CD8-positive, alpha-beta memory T cell (primary cell): ENCODE measurements at regions not wholly inside any gene's neighbourhood (a gene's known extent, or its start where the extent isn't known, plus 50 kb on each side); places are given as distances from the start of the nearest gene placed in this dataset.

Experiments
- CTCF ChIA-PET: fragments of 350-600 bp; sonication (Branson Sonifier 250); formaldehyde crosslinking; loops from one replicate; lab custom pipeline; 2021; ENCODE audit warnings: antibody characterized with exemption; lab: Charles Lee
- POLR2A ChIA-PET: fragments of 350-600 bp; sonication (Branson Sonifier 250); formaldehyde crosslinking; loops from one replicate; lab custom pipeline; 2021; ENCODE audit warnings: antibody characterized with exemption; lab: Charles Lee
- DNase-seq, 5 donors: peaks; one replicate each; pipeline versions ENCODE4 v3.0.0 to v3.0.0-alpha.2; 2020 to 2022; ENCODE audit warnings: mixed read lengths in 1 of 5
- H3K27ac ChIP-seq: one replicate; pipeline ENCODE4 v1.7.0; 2013; ENCODE audit warnings: low read depth, mild to moderate bottlenecking, low read length, moderate library complexity
- H3K27me3 ChIP-seq: 2 replicates; pipeline ENCODE4 v1.7.0; 2013; ENCODE audit warnings: low read length, mild to moderate bottlenecking; ENCODE audit not compliant: insufficient read depth, poor library complexity, severe bottlenecking
- H3K36me3 ChIP-seq: 2 replicates; pipeline ENCODE4 v1.7.0; 2013; ENCODE audit warnings: mild to moderate bottlenecking, low read length, moderate library complexity; ENCODE audit not compliant: insufficient read depth
- H3K4me1 ChIP-seq: 2 replicates; pipeline ENCODE4 v1.7.0; 2013; ENCODE audit warnings: mild to moderate bottlenecking, low read length, moderate library complexity; ENCODE audit not compliant: insufficient read depth
- H3K4me3 ChIP-seq: 2 replicates; pipeline ENCODE4 v1.7.0; 2013; ENCODE audit warnings: mild to moderate bottlenecking, low read length
- H3K9me3 ChIP-seq: 2 replicates; pipeline ENCODE4 v1.7.0; 2013; ENCODE audit warnings: mild to moderate bottlenecking, low read length
- H3K27ac Mint-ChIP-seq, 8 donors: one replicate each; pipeline ENCODE4 v1.8.0; 2020 to 2021; ENCODE audit warnings: mixed read lengths in 8 of 8, mild to moderate bottlenecking in 6 of 8, inconsistent platforms in 3 of 8, moderate library complexity in 3 of 8
- H3K27me3 Mint-ChIP-seq, 2 donors: one replicate each; pipeline ENCODE4 v1.8.0; 2020 to 2021; ENCODE audit warnings: mixed read lengths in 2 of 2, mild to moderate bottlenecking in 1 of 2, moderate library complexity in 1 of 2
- H3K36me3 Mint-ChIP-seq, 3 donors: one replicate each; pipeline ENCODE4 v1.8.0; 2020 to 2021; ENCODE audit warnings: mixed read lengths in 3 of 3, inconsistent platforms in 1 of 3, mild to moderate bottlenecking in 1 of 3
- H3K4me1 Mint-ChIP-seq, 3 donors: one replicate each; pipeline ENCODE4 v1.8.0; 2020 to 2021; ENCODE audit warnings: mixed read lengths in 3 of 3, inconsistent platforms in 1 of 3, mild to moderate bottlenecking in 1 of 3
- H3K4me3 Mint-ChIP-seq, 7 donors: one replicate each; pipeline ENCODE4 v1.8.0; 2020 to 2021; ENCODE audit warnings: mixed read lengths in 7 of 7, mild to moderate bottlenecking in 6 of 7, moderate library complexity in 4 of 7, inconsistent platforms in 2 of 7
- H3K9me3 Mint-ChIP-seq, 5 donors: one replicate each; pipeline ENCODE4 v1.8.0; 2020 to 2022; ENCODE audit warnings: mixed read lengths in 5 of 5, mild to moderate bottlenecking in 3 of 5, moderate library complexity in 2 of 5, inconsistent platforms in 1 of 5

DNA sequence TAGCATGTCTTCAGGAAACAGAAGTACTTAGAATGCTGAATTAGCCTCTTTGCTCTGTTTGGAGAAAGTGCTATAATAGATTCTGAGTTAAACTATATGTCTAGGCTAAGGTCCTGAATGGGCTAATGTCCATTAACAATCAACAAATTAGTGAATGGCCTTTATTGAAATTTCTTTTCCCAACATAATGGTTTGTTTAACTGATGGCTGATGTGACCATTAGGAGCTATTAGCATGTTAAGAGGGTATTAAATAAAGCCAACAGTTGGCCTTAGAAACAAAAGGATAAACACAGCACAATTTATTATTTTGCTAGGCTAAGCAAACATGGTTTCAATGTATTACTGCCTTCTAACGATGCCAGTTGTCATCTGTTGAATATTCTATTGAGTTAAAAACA is 234.3 kb upstream of the HS3ST5 start:
- Histone ChIP-seq H3K27ac (no peak overlapping the region), H3K4me3 (no peak overlapping the region), H3K9me3 (no peaks in the 10 kb centered on the region), H3K27me3 (no peaks in the 10 kb centered on the region), H3K4me1 (no peaks in the 10 kb centered on the region), H3K36me3 (no peaks in the 10 kb centered on the region)
- H3K36me3 Mint-ChIP-seq = no peaks in the 10 kb centered on the region
- no peak for DNase-seq
- H3K27ac Mint-ChIP-seq = no peak overlapping the region
- no peaks in the 10 kb centered on the region for H3K27me3 Mint-ChIP-seq
- no peak overlapping the region for H3K4me3 Mint-ChIP-seq
- H3K9me3 Mint-ChIP-seq = peaks cover 3 to 18% (median 10%) of the 10 kb centered on the region in 5 donors
- POLR2A ChIA-PET = no interaction called here
- no peaks in the 10 kb centered on the region for H3K4me1 Mint-ChIP-seq
- CTCF ChIA-PET = no interaction called here

GRCh38 chr6:114576330-114576729 is 233.5 kb upstream of the HS3ST5 start:
- Mint-ChIP-seq H3K9me3 (peaks cover 3 to 10% (median 7%) of the 10 kb centered on the region in 5 donors), H3K36me3 (no peaks in the 10 kb centered on the region), H3K27ac (no peak overlapping the region), H3K27me3 (no peaks in the 10 kb centered on the region), H3K4me3 (no peak overlapping the region), H3K4me1 (no peaks in the 10 kb centered on the region)
- no peak overlapping the region for H3K27ac ChIP-seq
- H3K9me3 ChIP-seq = no peaks in the 10 kb centered on the region
- H3K4me1 ChIP-seq = no peaks in the 10 kb centered on the region
- no peak for DNase-seq
- no peaks in the 10 kb centered on the region for H3K36me3 ChIP-seq
- H3K4me3 ChIP-seq = no peak overlapping the region
- POLR2A ChIA-PET = no interaction called here
- H3K27me3 ChIP-seq = no peaks in the 10 kb centered on the region
- CTCF ChIA-PET = no interaction called here

DNA sequence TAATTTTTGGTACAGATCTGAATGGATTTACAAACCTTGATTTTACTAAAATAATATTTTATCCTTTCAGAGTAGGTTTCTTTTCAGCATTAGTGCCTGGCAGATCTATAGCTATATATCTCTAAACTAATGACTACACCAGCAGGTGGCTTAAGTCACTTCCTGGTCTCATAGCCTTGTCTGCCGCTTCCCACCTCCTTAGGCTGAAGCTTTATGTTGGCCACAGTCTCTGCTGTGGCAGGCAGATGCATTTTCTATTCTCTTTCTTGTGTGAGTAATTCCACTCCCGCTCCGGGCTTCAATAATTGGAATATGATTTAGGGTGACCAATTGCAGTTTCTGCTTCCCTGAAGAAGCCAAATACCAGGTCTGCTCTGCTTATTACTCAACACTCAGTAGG is 226.8 kb upstream of the HS3ST5 start:
- Mint-ChIP-seq H3K4me3 (no peak overlapping the region), H3K36me3 (no peaks in the 10 kb centered on the region), H3K27ac (no peak overlapping the region), H3K9me3 (peaks cover 2 to 30% (median 6%) of the 10 kb centered on the region in 5 donors), H3K4me1 (no peaks in the 10 kb centered on the region), H3K27me3 (no peaks in the 10 kb centered on the region)
- ChIA-PET POLR2A (no interaction called here), CTCF (no interaction called here)
- Histone ChIP-seq H3K27ac (no peak overlapping the region), H3K4me3 (no peak overlapping the region), H3K36me3 (no peaks in the 10 kb centered on the region), H3K4me1 (no peaks in the 10 kb centered on the region), H3K27me3 (no peaks in the 10 kb centered on the region), H3K9me3 (no peaks in the 10 kb centered on the region)
- DNase-seq = no peak

DNA sequence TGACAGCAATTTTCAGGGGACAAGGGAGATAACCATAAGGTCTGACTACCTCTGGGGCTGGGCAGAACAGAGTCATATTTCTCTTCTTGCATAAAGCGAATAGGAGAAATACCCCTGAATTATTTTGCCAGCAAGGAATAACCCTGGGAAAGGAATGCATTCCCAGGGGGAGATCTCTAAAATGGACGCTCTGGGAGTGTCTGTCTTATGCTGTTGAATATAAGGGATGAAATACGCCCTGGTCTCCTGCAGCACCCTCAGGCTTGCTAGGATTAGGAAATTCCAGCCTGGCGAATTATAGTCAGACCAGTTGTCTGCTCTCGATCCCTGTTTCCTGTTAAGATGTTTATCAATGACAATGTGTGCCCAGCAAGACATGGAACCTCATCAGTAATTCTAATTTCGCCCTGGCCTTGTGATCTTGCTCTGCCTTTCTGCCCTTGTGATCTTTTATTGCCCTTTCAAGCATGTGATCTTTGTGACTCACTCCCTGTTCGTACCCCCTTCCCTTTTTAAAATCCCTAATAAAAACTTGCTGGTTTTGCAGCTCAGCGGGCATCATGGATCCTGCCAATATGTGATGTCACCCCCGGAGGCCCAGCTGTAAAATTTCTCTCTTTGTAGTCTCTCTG is 221.6 kb upstream of the HS3ST5 start:
- H3K4me3 ChIP-seq = no peak overlapping the region
- ChIA-PET POLR2A (no interaction called here), CTCF (no interaction called here)
- Mint-ChIP-seq H3K27me3 (no peaks in the 10 kb centered on the region), H3K9me3 (peaks cover 4 to 34% (median 8%) of the 10 kb centered on the region in 5 donors), H3K4me1 (no peaks in the 10 kb centered on the region), H3K4me3 (no peak overlapping the region), H3K27ac (no peak overlapping the region), H3K36me3 (no peaks in the 10 kb centered on the region)
- no peak for DNase-seq
- H3K36me3 ChIP-seq = no peaks in the 10 kb centered on the region
- no peak overlapping the region for H3K27ac ChIP-seq
- H3K27me3 ChIP-seq = no peaks in the 10 kb centered on the region
- no peaks in the 10 kb centered on the region for H3K9me3 ChIP-seq
- H3K4me1 ChIP-seq = no peaks in the 10 kb centered on the region

DNA sequence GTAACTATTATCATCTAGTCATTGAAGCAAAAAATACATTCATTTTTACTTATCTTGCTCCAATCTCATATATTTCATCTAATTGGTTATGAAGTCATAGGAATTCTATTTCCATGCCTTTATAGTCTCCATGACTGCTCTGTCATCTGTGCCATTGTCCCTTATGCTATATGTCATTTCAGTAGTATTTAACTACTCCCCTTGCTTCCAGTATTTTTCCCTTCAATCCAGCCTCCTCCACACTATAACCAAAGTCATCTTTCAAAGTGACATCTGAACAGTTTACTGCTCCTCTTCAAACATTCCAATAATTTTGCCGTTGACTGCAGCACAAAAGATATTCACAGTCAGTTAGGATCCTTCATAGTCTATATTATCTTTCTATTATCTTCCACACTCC is 216.6 kb upstream of the HS3ST5 start:
- Mint-ChIP-seq H3K4me1 (no peaks in the 10 kb centered on the region), H3K27ac (no peak overlapping the region), H3K36me3 (no peaks in the 10 kb centered on the region), H3K4me3 (no peak overlapping the region), H3K9me3 (peaks cover 4 to 15% (median 7%) of the 10 kb centered on the region in 5 donors), H3K27me3 (no peaks in the 10 kb centered on the region)
- ChIA-PET CTCF (no interaction called here), POLR2A (no interaction called here)
- no peaks in the 10 kb centered on the region for H3K27me3 ChIP-seq
- DNase-seq = no peak
- H3K4me3 ChIP-seq = no peak overlapping the region
- H3K4me1 ChIP-seq = no peaks in the 10 kb centered on the region
- no peaks in the 10 kb centered on the region for H3K36me3 ChIP-seq
- H3K27ac ChIP-seq = no peak overlapping the region
- no peaks in the 10 kb centered on the region for H3K9me3 ChIP-seq

DNA sequence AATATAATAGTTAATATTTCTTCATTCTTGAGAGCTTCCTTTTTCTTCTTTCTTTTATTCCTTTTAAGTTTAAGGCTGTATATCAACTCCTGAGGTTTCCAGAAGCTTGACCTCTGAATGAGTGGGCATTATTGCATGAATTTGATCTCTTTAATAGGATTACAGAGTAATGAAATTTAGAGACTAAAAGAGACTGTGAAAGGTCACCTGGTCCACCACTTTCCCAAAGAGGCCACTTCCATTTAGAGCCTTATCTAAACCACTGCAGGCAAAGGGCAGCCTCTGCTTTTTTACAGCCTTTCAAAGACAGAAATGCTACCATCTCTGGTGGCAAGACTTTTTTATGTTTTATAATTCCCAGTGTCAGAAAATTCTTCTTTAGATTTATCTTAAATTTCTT is 215.3 kb upstream of the HS3ST5 start:
- Mint-ChIP-seq H3K27ac (no peak overlapping the region), H3K4me1 (no peaks in the 10 kb centered on the region), H3K36me3 (no peaks in the 10 kb centered on the region), H3K9me3 (peaks cover 0 to 18% (median 5%) of the 10 kb centered on the region in 5 donors), H3K27me3 (no peaks in the 10 kb centered on the region), H3K4me3 (no peak overlapping the region)
- no peaks in the 10 kb centered on the region for H3K9me3 ChIP-seq
- H3K4me3 ChIP-seq = no peak overlapping the region
- ChIA-PET CTCF (no interaction called here), POLR2A (no interaction called here)
- H3K4me1 ChIP-seq = no peaks in the 10 kb centered on the region
- no peak for DNase-seq
- no peaks in the 10 kb centered on the region for H3K27me3 ChIP-seq
- H3K27ac ChIP-seq = no peak overlapping the region
- H3K36me3 ChIP-seq = no peaks in the 10 kb centered on the region

DNA sequence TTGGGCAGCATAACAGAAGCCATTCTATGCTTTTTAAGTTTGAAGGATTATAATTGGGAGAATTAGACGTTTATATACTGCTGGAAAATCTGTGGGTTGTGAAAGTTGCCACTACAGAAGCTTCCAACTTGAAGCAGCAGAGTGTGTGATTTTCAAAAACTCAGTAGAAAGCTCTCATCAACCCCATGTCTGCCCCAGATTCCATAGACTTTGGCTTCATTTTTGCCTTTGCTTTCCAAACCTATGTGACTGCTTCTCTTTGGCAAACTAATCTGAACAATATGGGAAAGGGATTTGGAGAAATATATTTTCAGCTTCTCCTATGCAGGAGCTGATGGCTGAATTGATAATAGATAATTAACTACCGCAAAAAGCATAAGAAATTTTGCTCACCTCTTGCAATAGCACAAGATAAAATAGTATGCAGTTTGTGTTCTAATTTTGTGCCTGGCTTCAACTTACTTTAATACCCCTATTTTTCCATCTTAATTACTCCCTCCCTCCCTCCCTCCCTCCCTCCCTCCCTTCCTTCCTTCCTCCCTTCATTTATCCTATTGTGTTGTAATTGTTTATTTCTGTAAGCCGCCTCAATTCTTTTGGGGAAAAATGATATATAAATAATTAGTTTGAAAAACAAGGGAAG is 214.1 kb upstream of the HS3ST5 start:
- no peaks in the 10 kb centered on the region for H3K4me1 Mint-ChIP-seq
- no peak overlapping the region for H3K27ac ChIP-seq
- DNase-seq = no peak
- H3K4me1 ChIP-seq = no peaks in the 10 kb centered on the region
- no peaks in the 10 kb centered on the region for H3K9me3 ChIP-seq
- H3K36me3 Mint-ChIP-seq = no peaks in the 10 kb centered on the region
- no peaks in the 10 kb centered on the region for H3K27me3 Mint-ChIP-seq
- H3K36me3 ChIP-seq = no peaks in the 10 kb centered on the region
- H3K27me3 ChIP-seq = no peaks in the 10 kb centered on the region
- H3K4me3 Mint-ChIP-seq = no peak overlapping the region
- POLR2A ChIA-PET = no interaction called here
- no peak overlapping the region for H3K27ac Mint-ChIP-seq
- CTCF ChIA-PET = no interaction called here
- no peak overlapping the region for H3K4me3 ChIP-seq
- H3K9me3 Mint-ChIP-seq = peaks cover 3 to 20% (median 5%) of the 10 kb centered on the region in 5 donors

DNA sequence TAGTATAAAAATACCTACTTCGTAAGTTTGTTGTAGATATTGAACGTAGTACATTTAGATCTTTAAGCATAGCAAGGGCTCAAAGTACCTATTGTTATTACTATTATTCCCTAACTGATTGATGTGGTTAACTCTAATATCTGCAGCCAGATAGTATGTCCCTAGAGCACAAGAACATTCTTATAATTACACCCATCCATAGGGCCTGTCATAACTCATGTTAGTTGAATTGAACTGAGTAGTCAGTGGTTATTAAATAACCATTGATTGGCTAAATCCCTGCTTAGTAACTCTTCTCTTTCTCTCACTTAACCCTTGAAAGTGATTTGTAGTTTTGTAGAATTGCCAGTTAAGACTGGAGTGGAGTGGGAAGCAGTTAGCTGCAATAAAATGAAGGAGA is 207.5 kb upstream of the HS3ST5 start:
- H3K4me1 Mint-ChIP-seq = no peaks in the 10 kb centered on the region
- H3K4me3 ChIP-seq = no peak overlapping the region
- no peaks in the 10 kb centered on the region for H3K27me3 Mint-ChIP-seq
- no peak for DNase-seq
- no peak overlapping the region for H3K4me3 Mint-ChIP-seq
- no peaks in the 10 kb centered on the region for H3K9me3 ChIP-seq
- no peak overlapping the region for H3K27ac ChIP-seq
- peaks cover 0 to 29% (median 3%) of the 10 kb centered on the region in 5 donors for H3K9me3 Mint-ChIP-seq
- no peaks in the 10 kb centered on the region for H3K4me1 ChIP-seq
- H3K27ac Mint-ChIP-seq = no peak overlapping the region
- H3K27me3 ChIP-seq = no peaks in the 10 kb centered on the region
- no peaks in the 10 kb centered on the region for H3K36me3 ChIP-seq
- no peaks in the 10 kb centered on the region for H3K36me3 Mint-ChIP-seq
- POLR2A ChIA-PET = no interaction called here
- CTCF ChIA-PET = no interaction called here
